SJSA1 (cell line): ENCODE measurements at regions not wholly inside any gene's neighbourhood (a gene's known extent, or its start where the extent isn't known, plus 50 kb on each side); places are given as distances from the start of the nearest gene placed in this dataset.
"Not testable (repeated sequence)": the region's sequence is repeated elsewhere in the genome, so short reads cannot be mapped to it uniquely, and the experiment has no call there.

Experiments
- DNase-seq, 2 experiments: peaks; one replicate each; pipeline ENCODE4 v3.0.0-alpha.2; 2015 to 2020; ENCODE audit warnings: low spot score in 2 of 2, low read depth in 1 of 2
- H3K27ac ChIP-seq: fragments of 250-450 bp; sonication (Bioruptor Pico); 2 replicates; pipeline ENCODE4 v1.5.1; 2020; ENCODE audit warnings: mild to moderate bottlenecking, moderate library complexity
- H3K27me3 ChIP-seq: fragments of 250-450 bp; sonication (Bioruptor Pico); replicated peaks from 2 replicates; pipeline ENCODE4 v1.5.1; 2020; ENCODE audit warnings: mild to moderate bottlenecking, moderate library complexity
- H3K36me3 ChIP-seq: fragments of 250-450 bp; sonication (Bioruptor Pico); 2 replicates; pipeline ENCODE4 v1.5.1; 2020; ENCODE audit warnings: mild to moderate bottlenecking
- H3K4me1 ChIP-seq: fragments of 250-450 bp; sonication (Bioruptor Pico); replicated peaks from 2 replicates; pipeline ENCODE4 v1.6.1; 2021; ENCODE audit warnings: mild to moderate bottlenecking
- H3K4me3 ChIP-seq: fragments of 250-450 bp; sonication (Bioruptor Pico); 2 replicates; pipeline ENCODE4 v1.5.1; 2020; ENCODE audit warnings: mild to moderate bottlenecking
- H3K9me3 ChIP-seq: fragments of 250-450 bp; sonication (Bioruptor Pico); replicated peaks from 2 replicates; pipeline ENCODE4 v1.5.1; 2020; ENCODE audit warnings: mild to moderate bottlenecking

DNA sequence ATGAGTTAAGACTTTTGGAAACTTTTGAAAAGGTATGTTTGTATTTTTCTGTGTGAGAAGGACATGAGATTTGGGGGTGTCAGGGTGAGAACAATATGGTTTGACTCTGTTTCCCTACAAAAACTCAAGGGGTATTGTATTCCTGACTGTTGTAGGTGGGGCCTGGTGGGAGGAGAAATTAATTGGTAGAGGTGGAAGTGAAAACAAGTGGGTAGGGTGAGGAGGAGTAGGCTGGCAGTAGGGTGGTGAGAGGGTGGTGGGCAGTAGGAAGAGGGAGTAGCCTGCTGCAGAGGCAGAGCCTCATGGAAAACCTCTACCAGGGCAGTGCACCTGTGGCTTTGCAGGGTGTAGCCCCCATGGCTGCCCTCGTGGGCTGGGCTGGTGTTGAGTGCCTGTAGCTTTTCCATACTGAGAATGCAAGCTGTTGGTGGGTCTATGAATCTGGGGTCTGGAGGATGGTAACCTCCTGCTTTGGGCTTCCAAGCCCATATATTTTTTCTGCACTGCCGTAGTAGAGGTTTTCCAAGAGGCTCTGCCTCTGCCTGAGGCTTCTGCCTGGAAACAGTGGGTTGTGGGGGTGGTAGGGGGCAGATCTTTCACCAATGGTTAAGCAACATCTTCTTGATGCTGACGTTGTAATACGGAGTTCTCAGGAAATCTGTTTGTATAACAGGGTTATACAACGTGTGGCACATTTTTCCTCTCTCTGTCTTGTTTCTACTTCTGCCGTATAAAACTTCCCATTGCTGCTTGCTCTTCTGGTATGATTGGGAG lies 133.6 kb upstream of the ZNF519 start:
- H3K9me3 ChIP-seq, DNase-seq, H3K36me3 ChIP-seq, H3K4me1 ChIP-seq, H3K27ac ChIP-seq, H3K4me3 ChIP-seq, H3K27me3 ChIP-seq: not testable (repeated sequence)

DNA sequence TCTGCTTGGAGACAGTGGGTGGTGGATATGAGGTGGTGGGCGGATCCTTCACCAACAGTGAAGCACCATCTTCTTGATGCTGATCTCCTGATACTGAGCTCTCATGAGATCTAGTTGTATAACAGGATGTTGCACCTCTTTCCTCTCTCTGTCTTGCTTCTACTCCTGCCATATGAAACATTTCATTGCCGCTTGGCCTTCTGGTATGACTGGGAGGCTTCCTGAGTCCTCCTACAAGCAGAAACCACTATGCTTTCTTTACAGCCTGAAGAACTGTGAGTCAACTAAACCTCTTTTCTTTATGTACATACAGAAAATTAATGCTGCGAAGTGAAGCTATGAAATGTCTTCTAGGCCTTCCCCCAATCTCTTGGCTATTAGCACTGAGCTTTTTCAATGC lies 130.6 kb upstream of the ZNF519 start:
- not testable (repeated sequence) for H3K36me3 ChIP-seq, DNase-seq, H3K4me1 ChIP-seq, H3K4me3 ChIP-seq, H3K9me3 ChIP-seq, H3K27me3 ChIP-seq, H3K27ac ChIP-seq

DNA sequence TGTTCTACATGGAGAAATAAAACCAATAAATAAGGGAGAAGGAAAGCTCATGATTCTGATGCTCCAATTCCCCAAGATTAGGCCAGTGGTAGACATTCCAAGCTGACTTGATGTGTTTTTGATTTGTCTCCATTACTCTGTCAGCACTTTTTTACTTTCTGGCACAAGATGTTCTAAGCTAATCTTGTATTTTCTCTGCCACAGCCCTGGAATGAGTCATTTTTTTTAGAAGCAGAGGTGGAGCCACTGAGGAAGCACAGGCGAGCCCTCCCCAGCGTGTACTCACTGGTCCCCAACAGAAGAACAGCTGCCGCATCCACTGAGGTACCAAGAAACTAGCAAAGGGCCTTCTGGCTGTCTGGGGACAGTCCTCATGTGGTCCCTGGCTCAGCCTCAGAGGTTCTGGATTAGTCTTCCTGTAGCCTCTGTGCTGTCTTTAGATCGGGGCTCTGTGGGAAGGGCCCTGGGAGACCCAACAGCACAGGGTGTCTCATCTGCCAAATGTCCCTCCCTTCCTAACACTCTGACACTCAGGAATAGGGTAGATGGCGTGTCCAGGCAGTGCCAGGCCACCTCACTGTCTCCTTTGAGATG lies 117.9 kb upstream of the ZNF519 start:
- not testable (repeated sequence) for H3K4me3 ChIP-seq, H3K4me1 ChIP-seq, DNase-seq, H3K9me3 ChIP-seq, H3K27me3 ChIP-seq, H3K36me3 ChIP-seq, H3K27ac ChIP-seq

DNA sequence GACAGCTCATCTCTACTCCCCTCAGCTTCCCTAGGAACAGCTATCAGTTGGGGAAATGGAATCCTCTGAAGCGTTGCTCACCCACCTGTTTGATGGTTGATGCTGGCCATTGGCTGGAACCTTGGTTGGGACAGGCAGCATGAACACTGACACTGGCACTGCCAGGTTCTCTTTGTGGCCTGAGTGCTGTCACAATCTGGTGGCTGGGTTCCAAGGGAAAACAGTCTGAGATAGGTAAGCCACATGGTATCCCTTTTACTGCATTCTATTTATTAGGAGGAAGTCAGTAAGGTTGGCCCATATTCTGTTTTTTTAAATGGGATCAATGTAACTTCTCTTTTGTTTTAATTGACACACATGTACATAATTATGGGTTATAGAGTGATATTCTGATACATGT lies 107.0 kb upstream of the ZNF519 start:
- H3K4me3 ChIP-seq, H3K9me3 ChIP-seq, H3K27me3 ChIP-seq, H3K36me3 ChIP-seq, H3K27ac ChIP-seq, DNase-seq, H3K4me1 ChIP-seq: not testable (repeated sequence)

DNA sequence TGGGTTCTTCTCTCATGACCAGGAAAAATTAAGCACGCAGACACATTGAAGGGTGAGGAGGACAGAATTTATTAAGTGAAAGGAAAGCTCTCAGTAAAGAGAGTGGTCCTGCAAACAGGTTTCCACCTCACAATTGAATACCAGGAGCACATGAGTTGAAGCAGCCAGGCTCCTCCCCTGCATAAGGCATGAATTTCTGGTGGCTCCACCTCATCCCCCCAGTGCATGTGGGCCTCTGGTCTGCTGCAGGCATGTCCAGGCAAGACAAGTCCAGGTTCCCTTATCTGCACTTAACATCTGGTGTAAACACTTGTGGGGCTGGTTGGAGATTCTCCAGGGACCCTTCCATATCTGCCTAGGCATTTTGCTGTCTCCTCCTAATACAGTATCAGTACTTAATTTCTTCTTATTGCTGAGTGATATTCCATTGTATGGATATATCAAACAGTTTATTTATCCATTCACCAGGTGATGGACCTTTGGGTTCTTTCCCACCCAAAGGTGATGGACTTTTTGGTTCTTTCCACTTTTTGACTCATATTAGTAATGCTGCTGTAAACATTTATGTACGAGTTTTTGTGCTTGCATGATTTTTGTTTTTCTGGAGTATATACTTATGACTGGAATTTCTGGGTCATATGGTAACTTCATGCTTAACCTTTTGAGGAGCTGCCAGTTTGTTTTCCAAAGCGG lies 104.3 kb upstream of the ZNF519 start:
- H3K4me3 ChIP-seq, H3K9me3 ChIP-seq, H3K4me1 ChIP-seq, H3K27ac ChIP-seq, H3K36me3 ChIP-seq, H3K27me3 ChIP-seq, DNase-seq: not testable (repeated sequence)

DNA sequence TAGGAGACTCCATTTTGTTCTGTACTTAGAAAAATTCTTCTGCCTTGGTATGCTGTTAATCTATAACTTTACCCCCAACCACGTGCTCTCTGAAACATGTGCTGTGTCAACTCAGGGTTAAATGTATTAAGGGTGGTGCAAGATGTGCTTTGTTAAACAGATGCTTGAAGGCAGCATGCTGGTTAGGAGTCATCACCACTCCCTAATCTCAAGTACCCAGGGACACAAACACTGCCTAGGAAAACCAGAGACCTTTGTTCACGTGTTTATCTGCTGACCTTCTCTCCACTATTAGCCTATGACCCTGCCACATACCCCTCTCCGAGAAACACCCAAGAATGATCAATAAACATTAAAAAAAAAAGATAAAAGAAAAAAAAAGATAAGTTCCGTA lies 93.0 kb upstream of the ZNF519 start:
- not testable (repeated sequence) for DNase-seq, H3K9me3 ChIP-seq, H3K27me3 ChIP-seq, H3K4me1 ChIP-seq, H3K36me3 ChIP-seq, H3K27ac ChIP-seq, H3K4me3 ChIP-seq

DNA sequence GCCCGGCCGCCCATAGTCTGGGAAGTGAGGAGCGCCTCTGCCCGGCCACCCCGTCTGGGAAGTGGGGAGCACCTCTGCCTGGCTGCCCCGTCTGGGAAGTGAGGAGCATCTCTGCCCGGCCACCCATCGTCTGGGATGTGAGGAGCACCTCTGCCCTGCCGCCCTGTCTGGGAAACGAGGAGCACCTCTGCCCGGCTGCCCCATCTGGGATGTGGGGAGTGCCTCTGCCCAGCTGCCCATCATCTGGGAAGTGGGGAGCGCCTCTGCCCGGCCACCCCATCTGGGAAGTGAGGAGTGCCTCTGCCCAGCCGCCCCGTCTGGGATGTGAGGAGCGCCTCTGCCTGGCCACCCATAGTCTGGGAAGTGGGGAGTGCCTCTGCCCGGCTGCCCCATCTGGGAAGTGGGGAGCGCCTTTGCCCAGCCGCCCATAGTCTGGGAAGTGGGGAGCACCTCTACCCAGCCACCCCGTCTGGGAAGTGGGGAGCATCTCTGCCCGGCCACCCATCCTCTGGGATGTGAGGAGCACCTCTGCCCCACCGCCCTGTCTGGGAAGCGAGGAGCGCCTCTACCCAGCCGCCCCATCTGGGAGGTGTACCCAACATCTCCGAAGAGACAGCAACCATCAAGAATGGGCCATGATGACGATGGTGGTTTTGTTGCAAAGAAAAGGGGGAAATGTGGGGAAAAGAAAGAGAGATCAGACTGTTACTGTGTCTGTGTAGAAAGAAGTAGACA lies 92.5 kb upstream of the ZNF519 start:
- H3K4me3 ChIP-seq, H3K4me1 ChIP-seq, H3K9me3 ChIP-seq, H3K27ac ChIP-seq, DNase-seq, H3K27me3 ChIP-seq, H3K36me3 ChIP-seq: not testable (repeated sequence)

DNA sequence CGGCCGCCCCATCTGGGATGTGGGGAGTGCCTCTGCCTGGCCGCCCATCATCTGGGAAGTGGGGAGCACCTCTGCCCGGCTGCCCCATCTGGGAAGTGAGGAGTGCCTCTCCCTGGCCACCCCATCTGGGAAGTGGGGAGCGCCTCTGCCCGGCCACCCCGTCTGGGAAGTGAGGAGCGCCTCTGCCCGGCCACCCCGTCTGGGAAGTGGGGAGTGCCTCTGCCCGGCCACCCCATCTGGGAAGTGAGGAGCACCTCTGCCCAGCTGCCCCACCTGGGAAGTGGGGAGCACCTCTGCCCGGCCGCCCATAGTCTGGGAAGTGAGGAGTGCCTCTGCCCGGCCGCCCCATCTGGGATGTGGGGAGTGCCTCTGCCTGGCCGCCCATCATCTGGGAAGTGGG lies 91.7 kb upstream of the ZNF519 start:
- DNase-seq, H3K9me3 ChIP-seq, H3K27me3 ChIP-seq, H3K27ac ChIP-seq, H3K4me1 ChIP-seq, H3K4me3 ChIP-seq, H3K36me3 ChIP-seq: not testable (repeated sequence)

DNA sequence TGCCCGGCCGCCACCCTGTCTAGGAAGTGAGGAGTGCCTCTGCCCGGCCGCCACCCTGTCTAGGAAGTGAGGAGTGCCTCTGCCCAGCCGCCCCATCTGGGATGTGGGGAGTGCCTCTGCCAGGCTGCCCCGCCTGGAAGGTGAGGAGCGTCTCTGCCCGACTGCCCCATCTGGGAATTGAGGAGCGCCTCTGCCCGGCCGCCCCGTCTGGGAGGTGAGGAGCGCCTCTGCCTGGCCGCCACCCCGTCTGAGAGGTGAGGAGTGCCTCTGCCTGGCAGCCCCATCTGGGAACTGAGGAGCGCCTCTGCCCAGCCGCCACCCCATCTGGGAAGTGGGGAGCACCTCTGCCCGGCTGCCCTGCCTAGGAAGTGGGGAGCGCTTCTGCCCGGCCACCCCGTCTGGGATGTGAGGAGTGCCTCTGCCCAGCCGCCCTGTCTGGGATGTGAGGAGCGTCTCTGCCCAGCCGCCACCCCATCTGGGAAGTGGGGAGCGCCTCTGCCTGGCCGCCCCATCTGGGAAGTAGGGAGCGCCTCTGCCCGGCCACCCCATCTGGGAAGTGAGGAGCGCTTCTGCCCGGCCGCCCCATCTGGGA lies 91.1 kb upstream of the ZNF519 start:
- not testable (repeated sequence) for H3K36me3 ChIP-seq, H3K4me3 ChIP-seq, H3K9me3 ChIP-seq, H3K27me3 ChIP-seq, H3K4me1 ChIP-seq, DNase-seq, H3K27ac ChIP-seq

DNA sequence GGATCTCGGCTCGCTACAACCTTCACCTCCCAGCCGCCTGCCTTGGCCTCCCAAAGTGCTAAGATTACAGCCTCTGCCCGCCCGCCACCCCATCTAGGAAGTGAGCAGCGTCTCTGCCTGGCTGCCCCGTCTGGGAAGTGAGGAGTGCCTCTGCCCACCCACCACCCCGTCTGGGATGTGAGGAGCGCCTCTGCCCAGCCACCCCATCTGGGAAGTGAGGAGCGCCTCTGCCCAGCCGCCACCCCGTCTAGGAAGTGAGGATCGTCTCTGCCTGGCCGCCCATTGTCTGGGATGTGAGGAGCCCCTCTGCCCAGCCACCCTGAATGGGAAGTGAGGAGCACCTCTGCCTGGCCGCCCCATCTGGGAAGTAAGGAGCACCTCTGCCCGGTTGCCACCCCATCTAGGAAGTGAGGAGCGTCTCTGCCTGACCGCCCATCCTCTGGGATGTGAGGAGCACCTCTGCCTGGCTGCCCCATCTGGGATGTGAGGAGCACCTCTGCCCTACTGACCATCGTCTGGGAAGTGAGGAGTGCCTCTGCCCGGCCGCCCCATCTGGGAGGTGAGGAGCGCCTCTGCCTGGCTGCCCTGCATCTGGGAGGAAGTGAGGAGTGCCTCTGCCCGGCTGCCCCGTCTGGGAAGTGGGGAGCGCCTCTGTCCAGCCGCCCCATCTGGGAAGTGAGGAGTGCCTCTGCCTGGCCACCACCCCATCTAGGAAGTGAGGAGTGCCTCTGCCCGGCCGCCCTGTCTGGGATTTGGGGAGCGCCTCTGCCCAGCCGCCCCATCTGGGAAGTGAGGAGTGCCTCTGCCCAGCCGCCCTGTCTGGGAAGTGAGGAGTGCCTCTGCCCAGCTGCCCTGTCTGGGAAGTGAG lies 90.4 kb upstream of the ZNF519 start:
- not testable (repeated sequence) for H3K4me1 ChIP-seq, H3K27ac ChIP-seq, DNase-seq, H3K27me3 ChIP-seq, H3K36me3 ChIP-seq, H3K4me3 ChIP-seq, H3K9me3 ChIP-seq

DNA sequence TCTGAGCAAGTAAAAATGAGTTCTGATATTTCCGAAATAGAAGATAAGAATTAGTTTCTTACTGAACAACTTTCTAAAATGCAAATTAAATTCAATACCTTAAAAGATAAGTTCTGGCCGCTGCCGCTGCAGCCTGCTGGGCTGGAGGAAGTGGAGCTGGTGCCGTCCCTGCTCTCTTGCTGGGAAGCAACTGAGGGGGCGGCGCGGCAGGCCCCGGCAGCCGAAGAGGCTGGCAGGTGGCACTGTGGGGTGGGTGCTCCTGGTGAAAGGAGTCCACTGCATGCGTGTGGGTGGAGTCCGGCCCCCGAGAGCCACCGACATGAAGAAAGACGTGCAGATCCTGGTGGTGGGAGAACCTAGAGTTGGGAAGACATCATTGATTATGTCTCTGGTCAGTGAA lies 89.5 kb upstream of the ZNF519 start:
- H3K27ac ChIP-seq = no peak overlapping the region

DNA sequence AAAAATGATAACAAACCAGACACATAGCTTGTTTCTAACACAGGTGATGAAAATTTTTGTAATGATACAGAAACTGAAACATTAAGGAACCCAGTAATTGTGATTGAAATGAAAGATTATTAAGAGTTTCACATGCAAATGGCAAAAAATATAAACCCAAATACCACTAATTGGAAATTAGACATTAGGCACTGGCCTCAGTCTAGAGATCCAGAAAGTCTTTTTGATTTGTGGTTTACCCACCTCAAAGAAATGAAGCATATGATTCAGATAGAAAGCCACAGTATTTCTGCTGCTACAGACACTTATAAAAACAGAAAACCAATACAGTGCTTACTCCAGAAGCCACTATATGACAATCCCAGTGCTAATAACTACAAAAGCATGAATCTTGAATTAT lies 83.7 kb upstream of the ZNF519 start:
- H3K9me3 ChIP-seq, H3K27me3 ChIP-seq, DNase-seq, H3K36me3 ChIP-seq, H3K4me3 ChIP-seq, H3K4me1 ChIP-seq, H3K27ac ChIP-seq: not testable (repeated sequence)

More for the DNA sequence above, 89.5 kb upstream of the ZNF519 start:
- no peaks in the 10 kb centered on the region for H3K4me1 ChIP-seq
- no peak for DNase-seq
- H3K4me3 ChIP-seq = no peak overlapping the region
- no peaks in the 10 kb centered on the region for H3K9me3 ChIP-seq
- H3K36me3 ChIP-seq = no peaks in the 10 kb centered on the region
- H3K27me3 ChIP-seq = no peaks in the 10 kb centered on the region

DNA sequence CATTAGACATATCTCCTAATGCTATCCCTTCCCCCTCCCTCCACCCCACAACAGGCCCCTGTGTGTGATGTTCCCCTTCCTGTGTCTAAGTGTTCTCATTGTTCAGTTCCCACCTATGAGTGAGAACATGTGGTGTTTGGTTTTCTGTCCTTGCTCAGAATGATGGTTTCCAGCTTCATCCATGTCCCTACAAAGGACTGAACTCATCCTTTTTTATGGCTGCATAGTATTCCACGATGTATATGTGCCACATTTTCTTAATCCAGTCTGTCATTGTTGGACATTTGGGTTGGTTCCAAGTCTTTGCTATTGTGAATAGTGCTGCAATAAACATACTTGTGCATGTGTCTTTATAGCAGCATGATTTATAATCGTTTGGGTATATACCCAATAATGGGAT lies 71.2 kb upstream of the ZNF519 start:
- not testable (repeated sequence) for H3K9me3 ChIP-seq, H3K27ac ChIP-seq, H3K4me1 ChIP-seq, H3K4me3 ChIP-seq, H3K27me3 ChIP-seq, H3K36me3 ChIP-seq, DNase-seq
